B cell (primary cell): ENCODE measurements at regions not wholly inside any gene's neighbourhood (a gene's known extent, or its start where the extent isn't known, plus 50 kb on each side); places are given as distances from the start of the nearest gene placed in this dataset.

Experiments
- ATAC-seq: fragments of 200-7000 bp; cut with Tn5 transposase; one replicate; pipeline ENCODE4 v1.10.0; 2021; ENCODE audit warnings: low read depth, mild to moderate bottlenecking, moderate number of reproducible peaks, moderate library complexity
- CTCF ChIA-PET: fragments of 350-600 bp; sonication (Branson Sonifier 250); formaldehyde crosslinking; loops from one replicate; lab custom pipeline; 2021; ENCODE audit warnings: antibody characterized with exemption, inconsistent platforms; lab: Charles Lee
- POLR2A ChIA-PET: fragments of 350-600 bp; sonication (Branson Sonifier 250); formaldehyde crosslinking; loops from one replicate; lab custom pipeline; 2021; ENCODE audit warnings: antibody characterized with exemption; lab: Charles Lee
- DNase-seq: peaks from one replicate; pipeline ENCODE4 v3.0.0; 2013
- H2AFZ ChIP-seq: 2 replicates; pipeline ENCODE4 v1.6.1; 2012; ENCODE audit warnings: mild to moderate bottlenecking, low read depth, low read length; ENCODE audit not compliant: insufficient read depth, poor library complexity, severe bottlenecking
- H3K27ac ChIP-seq, 2 donors: 1 replicate in 1 of 2; 2 replicates in 1 of 2; pipeline ENCODE4 v1.5.1; 2012 to 2013; ENCODE audit warnings: low read length in 2 of 2, mild to moderate bottlenecking in 2 of 2, moderate library complexity in 1 of 2
- H3K27me3 ChIP-seq, 4 experiments: fragments of 200-600 bp in 1 of 4; sonication (generic) in 1 of 4; replicated peaks in 1 of 4; 1 replicate in 2 of 4; 2 replicates in 2 of 4; pipeline versions ENCODE4 v1.6.1 to v1.7.0; 2013 to 2016; ENCODE audit warnings: low read length in 3 of 4, mild to moderate bottlenecking in 2 of 4, mixed read lengths in 1 of 4, moderate library complexity in 1 of 4; ENCODE audit not compliant: insufficient read depth in 4 of 4, control insufficient read depth in 3 of 4; ENCODE audit errors: control extremely low read depth in 1 of 4
- H3K36me3 ChIP-seq, 2 experiments: replicated peaks in 1 of 2; 1 replicate in 1 of 2; 2 replicates in 1 of 2; pipeline versions ENCODE4 v1.6.1 to v1.7.1; 2013; ENCODE audit warnings: low read length in 1 of 2; ENCODE audit not compliant: insufficient read depth in 2 of 2, control insufficient read depth in 1 of 2; ENCODE audit errors: control extremely low read depth in 1 of 2, extremely low read depth in 1 of 2
- H3K4me1 ChIP-seq, 2 donors: fragments of 200-600 bp in 1 of 2; sonication (generic) in 1 of 2; 1 replicate in 1 of 2; 2 replicates in 1 of 2; pipeline versions ENCODE4 v1.5.1 to v1.6.1; 2013 to 2017; ENCODE audit warnings: low read length in 2 of 2; ENCODE audit not compliant: control insufficient read depth in 2 of 2, insufficient read depth in 2 of 2
- H3K4me2 ChIP-seq: replicated peaks from 2 replicates; pipeline ENCODE3; 2012; ENCODE audit warnings: mild to moderate bottlenecking, low read depth, low read length; ENCODE audit not compliant: poor library complexity, severe bottlenecking
- H3K4me3 ChIP-seq, 5 experiments: fragments of 200-600 bp in 1 of 5; sonication (generic) in 1 of 5; 1 replicate in 3 of 5; 2 replicates in 2 of 5; pipeline versions ENCODE4 v1.5.1 to v1.7.0; 2011 to 2016; ENCODE audit warnings: low read length in 4 of 5, mild to moderate bottlenecking in 4 of 5, low read depth in 2 of 5, control low read depth in 1 of 5, moderate library complexity in 1 of 5; ENCODE audit not compliant: insufficient read depth in 1 of 5; ENCODE audit errors: control extremely low read depth in 1 of 5, extremely low read depth in 1 of 5
- H3K79me2 ChIP-seq: fragments of 200-600 bp; sonication (generic); one replicate; pipeline ENCODE4 v1.6.0; 2016; ENCODE audit warnings: low read length; ENCODE audit not compliant: control insufficient read depth, insufficient read depth
- H3K9ac ChIP-seq: fragments of 200-600 bp; sonication (generic); 2 replicates; pipeline ENCODE4 v1.6.1; 2017; ENCODE audit warnings: mild to moderate bottlenecking, low read length, moderate library complexity
- H3K9me3 ChIP-seq, 3 donors: one replicate each; pipeline versions ENCODE4 v1.6.1 to v1.7.1; 2013; ENCODE audit warnings: low read length in 2 of 3; ENCODE audit not compliant: control insufficient read depth in 2 of 3, insufficient read depth in 1 of 3; ENCODE audit errors: control extremely low read depth in 1 of 3
- H4K20me1 ChIP-seq: 2 replicates; pipeline ENCODE4 v1.6.0; 2012; ENCODE audit warnings: mild to moderate bottlenecking, low read length; ENCODE audit not compliant: insufficient read depth, control insufficient read depth, poor library complexity, severe bottlenecking
- H3K27ac Mint-ChIP-seq: one replicate; pipeline ENCODE4 v1.8.0; 2021; ENCODE audit warnings: mixed read lengths
- H3K27me3 Mint-ChIP-seq: one replicate; pipeline ENCODE4 v1.8.0; 2021; ENCODE audit warnings: mixed read lengths
- H3K4me1 Mint-ChIP-seq: one replicate; pipeline ENCODE4 v1.8.0; 2021; ENCODE audit warnings: mixed read lengths
- H3K4me3 Mint-ChIP-seq: one replicate; pipeline ENCODE4 v1.8.0; 2021; ENCODE audit warnings: mixed read lengths
- H3K9me3 Mint-ChIP-seq: one replicate; pipeline ENCODE4 v1.8.0; 2022; ENCODE audit warnings: mixed read lengths; ENCODE audit not compliant: insufficient read depth
- EZH2 ChIP-seq: IDR thresholded peaks from 2 replicates; pipeline ENCODE4 v1.6.1; 2012; ENCODE audit warnings: borderline replicate concordance, low read depth, mild to moderate bottlenecking, moderate library complexity, low read length; ENCODE audit not compliant: insufficient read depth, poor library complexity, severe bottlenecking
- WGBS: methylation state at CpG from one replicate; pipeline ENCODE4 v1.1.5; 2013; ENCODE audit warnings: missing lambda C conversion rate; ENCODE audit not compliant: insufficient coverage; 5-methylcytosine and 5-hydroxymethylcytosine counted together
- intact Hi-C: fragments of 100-400 bp; cut with micrococcal nuclease; formaldehyde crosslinking; loops from one replicate; pipeline ENCODE4 v1.10.0; 2022
- TF ChIP-seq, protein P1 (sequence below): fragments of 200-600 bp; IDR thresholded peaks from one replicate; pipeline ENCODE4 v1.8.0; 2022; ENCODE audit warnings: antibody characterized with exemption, mild to moderate bottlenecking

DNA sequence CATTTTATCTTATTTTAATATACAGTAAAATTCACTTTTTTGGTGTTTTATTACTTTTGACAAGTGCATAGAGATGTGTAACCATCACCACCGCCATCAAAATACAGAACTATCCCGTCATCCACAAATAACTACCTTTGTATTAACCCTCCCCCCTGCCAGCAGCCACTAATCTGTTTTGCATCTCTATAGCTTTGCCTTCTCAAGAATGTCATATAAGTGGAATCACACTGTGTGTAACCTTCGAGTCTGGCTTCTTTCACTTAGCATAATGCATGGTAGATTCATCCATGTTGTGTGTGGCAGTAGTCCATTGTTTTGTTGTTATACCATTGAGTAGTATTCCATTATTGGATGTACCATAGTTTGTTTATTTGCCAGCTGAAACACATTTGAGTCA, 98.8 kb downstream of the BOD1 start:
- Mint-ChIP-seq H3K4me1 (no peaks in the 10 kb centered on the region), H3K9me3 (peaks cover 3% of the 10 kb centered on the region), H3K27ac (no peak overlapping the region), H3K4me3 (no peak overlapping the region), H3K27me3 (peaks cover 40% of the 10 kb centered on the region)
- no peak overlapping the region for H3K4me3 ChIP-seq
- H3K27ac ChIP-seq = no peak overlapping the region
- DNase-seq = no peak
- H3K79me2 ChIP-seq = no peaks in the 10 kb centered on the region
- no peak overlapping the region for H3K4me2 ChIP-seq
- ATAC-seq = no peak
- H3K27me3 ChIP-seq = peaks cover 0 to 12% (median 5%) of the 10 kb centered on the region in 4 experiments
- H3K36me3 ChIP-seq = no peaks in the 10 kb centered on the region
- 40% methylated on average over 1 of the region's 3 CpGs for WGBS
- ChIA-PET POLR2A (no interaction called here), CTCF (no interaction called here)
- H3K9ac ChIP-seq = no peak overlapping the region
- H2AFZ ChIP-seq = no peak overlapping the region
- H4K20me1 ChIP-seq = no peaks in the 10 kb centered on the region
- intact Hi-C loops = no loop called here
- H3K9me3 ChIP-seq = peaks cover 0 to 6% (median 0%) of the 10 kb centered on the region in 3 donors
- H3K4me1 ChIP-seq = no peaks in the 10 kb centered on the region
- no peak for TF ChIP-seq EZH2
- TF ChIP-seq, protein P1, sequence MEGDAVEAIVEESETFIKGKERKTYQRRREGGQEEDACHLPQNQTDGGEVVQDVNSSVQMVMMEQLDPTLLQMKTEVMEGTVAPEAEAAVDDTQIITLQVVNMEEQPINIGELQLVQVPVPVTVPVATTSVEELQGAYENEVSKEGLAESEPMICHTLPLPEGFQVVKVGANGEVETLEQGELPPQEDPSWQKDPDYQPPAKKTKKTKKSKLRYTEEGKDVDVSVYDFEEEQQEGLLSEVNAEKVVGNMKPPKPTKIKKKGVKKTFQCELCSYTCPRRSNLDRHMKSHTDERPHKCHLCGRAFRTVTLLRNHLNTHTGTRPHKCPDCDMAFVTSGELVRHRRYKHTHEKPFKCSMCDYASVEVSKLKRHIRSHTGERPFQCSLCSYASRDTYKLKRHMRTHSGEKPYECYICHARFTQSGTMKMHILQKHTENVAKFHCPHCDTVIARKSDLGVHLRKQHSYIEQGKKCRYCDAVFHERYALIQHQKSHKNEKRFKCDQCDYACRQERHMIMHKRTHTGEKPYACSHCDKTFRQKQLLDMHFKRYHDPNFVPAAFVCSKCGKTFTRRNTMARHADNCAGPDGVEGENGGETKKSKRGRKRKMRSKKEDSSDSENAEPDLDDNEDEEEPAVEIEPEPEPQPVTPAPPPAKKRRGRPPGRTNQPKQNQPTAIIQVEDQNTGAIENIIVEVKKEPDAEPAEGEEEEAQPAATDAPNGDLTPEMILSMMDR = no peak

DNA sequence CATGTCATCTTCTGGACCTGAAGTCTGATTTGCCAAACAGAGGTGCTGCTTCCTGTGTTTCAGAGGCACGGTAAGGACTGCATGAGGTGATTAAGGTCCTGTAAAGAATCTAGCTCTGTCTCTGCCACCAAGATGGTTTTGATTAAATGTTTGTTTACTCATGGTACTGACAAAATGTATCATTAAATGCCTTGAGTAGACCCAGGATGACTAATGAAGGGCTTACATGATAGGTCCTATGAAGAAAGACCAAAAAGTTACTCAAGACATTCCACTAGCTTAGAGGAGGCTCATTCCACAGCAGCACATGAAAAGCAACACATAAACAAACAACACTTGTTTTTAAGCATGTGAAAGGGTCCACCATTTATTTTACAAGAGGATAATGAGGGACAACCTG, 100.9 kb downstream of the BOD1 start:
- Mint-ChIP-seq H3K27me3 (peaks cover 40% of the 10 kb centered on the region), H3K4me3 (no peak overlapping the region), H3K9me3 (peaks cover 3% of the 10 kb centered on the region), H3K4me1 (no peaks in the 10 kb centered on the region), H3K27ac (no peak overlapping the region)
- no peak for TF ChIP-seq EZH2
- TF ChIP-seq, protein P1 = no peak
- peaks cover 0 to 6% (median 0%) of the 10 kb centered on the region in 3 donors for H3K9me3 ChIP-seq
- ATAC-seq = no peak
- no peaks in the 10 kb centered on the region for H3K79me2 ChIP-seq
- 63% methylated on average over 1 of the region's 1 CpG for WGBS
- H4K20me1 ChIP-seq = no peaks in the 10 kb centered on the region
- no peak overlapping the region for H3K4me3 ChIP-seq
- ChIA-PET POLR2A (no interaction called here), CTCF (no interaction called here)
- no peak overlapping the region for H3K4me2 ChIP-seq
- no peak for DNase-seq
- H3K36me3 ChIP-seq = no peaks in the 10 kb centered on the region
- H3K4me1 ChIP-seq = no peaks in the 10 kb centered on the region
- no peak overlapping the region for H3K9ac ChIP-seq
- intact Hi-C loops = no loop called here
- no peak overlapping the region for H2AFZ ChIP-seq
- peaks cover 0 to 22% (median 10%) of the 10 kb centered on the region in 4 experiments for H3K27me3 ChIP-seq
- H3K27ac ChIP-seq = no peak overlapping the region
